ENCODE measurements at regions not wholly inside any gene's neighbourhood (a gene's known extent, or its start where the extent isn't known, plus 50 kb on each side); places are given as distances from the start of the nearest gene placed in this dataset.

DNA sequence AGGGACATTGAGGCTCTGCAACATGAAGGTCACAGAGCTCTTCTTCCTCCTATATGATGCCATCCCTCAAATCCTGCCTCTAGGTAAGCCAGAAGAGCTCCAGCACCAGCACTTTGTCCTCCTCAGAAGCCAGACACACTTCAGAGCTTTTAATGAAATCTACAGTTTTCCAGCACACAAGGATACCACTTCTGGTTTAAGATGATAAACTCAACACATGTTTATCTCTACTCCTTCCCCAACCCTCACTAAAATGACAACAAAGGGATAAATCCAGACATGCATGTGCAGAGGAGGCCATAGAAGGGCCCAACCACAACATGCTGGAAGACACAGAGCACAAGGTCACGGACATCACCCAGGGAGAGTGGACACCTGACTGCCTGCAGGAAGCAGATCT lies 195.3 kb downstream of the USP12 start:
- TF ChIP-seq FOXP2 (optimal IDR thresholded peaks at IDR 0.05; ENCODE audit: borderline replicate concordance, extremely low read depth, extremely low read length, insufficient read depth) = no peak
- TF ChIP-seq SIN3A (IDR thresholded peaks at IDR 0.05; ENCODE audit: borderline replicate concordance, insufficient read depth, low read length) = no peak
- TF ChIP-seq, protein P1, sequence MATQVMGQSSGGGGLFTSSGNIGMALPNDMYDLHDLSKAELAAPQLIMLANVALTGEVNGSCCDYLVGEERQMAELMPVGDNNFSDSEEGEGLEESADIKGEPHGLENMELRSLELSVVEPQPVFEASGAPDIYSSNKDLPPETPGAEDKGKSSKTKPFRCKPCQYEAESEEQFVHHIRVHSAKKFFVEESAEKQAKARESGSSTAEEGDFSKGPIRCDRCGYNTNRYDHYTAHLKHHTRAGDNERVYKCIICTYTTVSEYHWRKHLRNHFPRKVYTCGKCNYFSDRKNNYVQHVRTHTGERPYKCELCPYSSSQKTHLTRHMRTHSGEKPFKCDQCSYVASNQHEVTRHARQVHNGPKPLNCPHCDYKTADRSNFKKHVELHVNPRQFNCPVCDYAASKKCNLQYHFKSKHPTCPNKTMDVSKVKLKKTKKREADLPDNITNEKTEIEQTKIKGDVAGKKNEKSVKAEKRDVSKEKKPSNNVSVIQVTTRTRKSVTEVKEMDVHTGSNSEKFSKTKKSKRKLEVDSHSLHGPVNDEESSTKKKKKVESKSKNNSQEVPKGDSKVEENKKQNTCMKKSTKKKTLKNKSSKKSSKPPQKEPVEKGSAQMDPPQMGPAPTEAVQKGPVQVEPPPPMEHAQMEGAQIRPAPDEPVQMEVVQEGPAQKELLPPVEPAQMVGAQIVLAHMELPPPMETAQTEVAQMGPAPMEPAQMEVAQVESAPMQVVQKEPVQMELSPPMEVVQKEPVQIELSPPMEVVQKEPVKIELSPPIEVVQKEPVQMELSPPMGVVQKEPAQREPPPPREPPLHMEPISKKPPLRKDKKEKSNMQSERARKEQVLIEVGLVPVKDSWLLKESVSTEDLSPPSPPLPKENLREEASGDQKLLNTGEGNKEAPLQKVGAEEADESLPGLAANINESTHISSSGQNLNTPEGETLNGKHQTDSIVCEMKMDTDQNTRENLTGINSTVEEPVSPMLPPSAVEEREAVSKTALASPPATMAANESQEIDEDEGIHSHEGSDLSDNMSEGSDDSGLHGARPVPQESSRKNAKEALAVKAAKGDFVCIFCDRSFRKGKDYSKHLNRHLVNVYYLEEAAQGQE (IDR thresholded peaks at IDR 0.05; ENCODE audit: insufficient read depth in 1 of 2, low read depth in 2 of 2, low read length in 2 of 2) = no peak
- no peak for TF ChIP-seq POLR2AphosphoS5 (IDR thresholded peaks at IDR 0.05; ENCODE audit: low read depth, low read length)
- no peak for TF ChIP-seq TAF1 (IDR thresholded peaks at IDR 0.05; ENCODE audit: borderline replicate concordance, insufficient read depth, low read length)

DNA sequence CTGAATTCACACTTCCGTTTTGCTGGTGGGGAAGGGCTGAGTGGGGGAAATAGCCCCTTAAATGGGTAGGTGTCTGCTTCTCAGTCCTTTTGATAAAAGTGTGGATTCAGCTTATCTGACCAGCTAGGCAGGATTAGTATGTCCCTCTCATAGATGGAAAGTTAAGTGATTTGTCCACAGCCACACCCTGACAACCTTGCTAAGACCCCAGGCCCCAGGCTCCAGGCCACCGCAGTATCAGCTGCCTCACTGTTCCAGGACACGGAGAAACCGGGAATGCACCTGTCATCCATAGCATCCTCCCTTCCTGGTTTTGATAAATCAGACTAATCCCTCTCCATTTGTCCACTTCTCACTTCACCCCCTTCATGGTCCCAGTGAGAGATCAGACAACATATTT lies 197.7 kb downstream of the USP12 start:
- TF ChIP-seq TAF1 (IDR thresholded peaks at IDR 0.05; ENCODE audit: borderline replicate concordance, insufficient read depth, low read length) = no peak
- TF ChIP-seq, protein P1 (IDR thresholded peaks at IDR 0.05; ENCODE audit: insufficient read depth in 1 of 2, low read depth in 2 of 2, low read length in 2 of 2) = no peak
- no peak for TF ChIP-seq FOXP2 (optimal IDR thresholded peaks at IDR 0.05; ENCODE audit: borderline replicate concordance, extremely low read depth, extremely low read length, insufficient read depth)
- TF ChIP-seq POLR2AphosphoS5 (IDR thresholded peaks at IDR 0.05; ENCODE audit: low read depth, low read length) = no peak
- TF ChIP-seq SIN3A (IDR thresholded peaks at IDR 0.05; ENCODE audit: borderline replicate concordance, insufficient read depth, low read length) = no peak

DNA sequence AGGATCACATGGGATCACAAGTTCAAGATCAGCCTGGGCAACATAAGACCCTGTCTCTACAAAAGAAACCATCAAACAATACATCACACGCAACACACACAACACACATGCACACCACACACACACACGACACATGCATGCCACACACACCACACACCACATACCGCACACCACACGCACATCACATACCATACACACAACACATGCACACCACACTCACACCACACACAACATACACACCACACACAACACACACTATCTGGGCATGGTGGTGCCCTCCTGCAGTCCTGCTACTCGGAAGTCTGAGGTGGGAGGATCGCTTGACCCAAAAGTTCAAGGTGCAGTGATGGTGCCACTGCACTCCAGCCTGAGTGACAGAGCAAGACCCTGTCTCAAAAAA lies 198.3 kb downstream of the USP12 start:
- TF ChIP-seq, protein P1 (IDR thresholded peaks at IDR 0.05; ENCODE audit: insufficient read depth in 1 of 2, low read depth in 2 of 2, low read length in 2 of 2) = no peak
- no peak for TF ChIP-seq SIN3A (IDR thresholded peaks at IDR 0.05; ENCODE audit: borderline replicate concordance, insufficient read depth, low read length)
- no peak for TF ChIP-seq TAF1 (IDR thresholded peaks at IDR 0.05; ENCODE audit: borderline replicate concordance, insufficient read depth, low read length)
- TF ChIP-seq POLR2AphosphoS5 (IDR thresholded peaks at IDR 0.05; ENCODE audit: low read depth, low read length) = no peak
- TF ChIP-seq FOXP2 (optimal IDR thresholded peaks at IDR 0.05; ENCODE audit: borderline replicate concordance, extremely low read depth, extremely low read length, insufficient read depth) = no peak

DNA sequence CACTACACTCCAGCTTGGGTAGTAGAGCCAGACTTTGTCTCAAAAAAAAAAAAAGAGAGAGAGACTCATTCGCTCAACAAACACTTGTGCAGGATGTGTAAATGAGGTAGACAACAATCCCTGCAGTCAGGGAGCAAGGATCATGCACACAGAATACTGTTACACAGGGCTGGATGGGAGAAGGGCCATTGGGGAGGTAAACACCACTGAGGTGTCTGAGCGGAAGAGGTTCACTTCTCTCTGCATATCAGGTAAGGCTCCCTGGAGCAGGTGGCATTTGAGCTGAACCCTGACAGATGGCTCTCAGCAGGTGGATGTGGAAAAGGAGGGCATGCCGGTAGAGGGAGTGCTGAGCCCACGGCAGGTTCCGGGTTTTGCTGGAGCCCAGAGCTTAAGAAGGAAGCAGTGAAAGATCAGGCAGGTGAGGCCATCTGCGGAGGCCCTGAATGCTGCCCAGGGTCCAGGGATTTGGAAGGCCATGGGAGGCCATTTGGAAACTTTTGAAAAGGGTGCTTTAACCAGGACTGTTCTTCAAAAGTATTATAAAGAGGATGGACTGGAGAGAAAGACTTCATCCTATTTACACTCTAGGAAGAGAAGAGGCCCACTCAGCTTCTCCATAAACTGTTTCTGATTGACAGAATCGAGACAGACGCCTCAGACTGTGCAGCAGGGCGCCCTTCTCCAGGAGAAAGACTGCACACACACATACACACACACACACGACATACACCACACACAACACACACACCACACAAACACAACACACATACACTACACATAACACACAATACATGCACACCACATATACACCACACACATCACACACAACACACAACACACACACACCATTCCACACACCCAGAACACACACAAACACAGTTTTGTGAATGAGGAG lies 199.4 kb downstream of the USP12 start:
- TF ChIP-seq TAF1 (IDR thresholded peaks at IDR 0.05; ENCODE audit: borderline replicate concordance, insufficient read depth, low read length) = no peak
- no peak for TF ChIP-seq FOXP2 (optimal IDR thresholded peaks at IDR 0.05; ENCODE audit: borderline replicate concordance, extremely low read depth, extremely low read length, insufficient read depth)
- TF ChIP-seq SIN3A (IDR thresholded peaks at IDR 0.05; ENCODE audit: borderline replicate concordance, insufficient read depth, low read length) = no peak
- TF ChIP-seq POLR2AphosphoS5 (IDR thresholded peaks at IDR 0.05; ENCODE audit: low read depth, low read length) = no peak
- TF ChIP-seq, protein P1 (IDR thresholded peaks at IDR 0.05; ENCODE audit: insufficient read depth in 1 of 2, low read depth in 2 of 2, low read length in 2 of 2) = no peak
